NAMALWA (cell line): ENCODE measurements at regions not wholly inside any gene's neighbourhood (a gene's known extent, or its start where the extent isn't known, plus 50 kb on each side); places are given as distances from the start of the nearest gene placed in this dataset.
"Not testable (repeated sequence)": the region's sequence is repeated elsewhere in the genome, so short reads cannot be mapped to it uniquely, and the experiment has no call there.

Experiments used
- DNase-seq: peaks from one replicate; pipeline ENCODE4 v3.0.0-alpha.2; 2015; ENCODE audit warnings: low spot score

GRCh38 chr1:213324859-213325258, 273.8 kb downstream of the RPS6KC1 start:
- no peak for DNase-seq

DNA sequence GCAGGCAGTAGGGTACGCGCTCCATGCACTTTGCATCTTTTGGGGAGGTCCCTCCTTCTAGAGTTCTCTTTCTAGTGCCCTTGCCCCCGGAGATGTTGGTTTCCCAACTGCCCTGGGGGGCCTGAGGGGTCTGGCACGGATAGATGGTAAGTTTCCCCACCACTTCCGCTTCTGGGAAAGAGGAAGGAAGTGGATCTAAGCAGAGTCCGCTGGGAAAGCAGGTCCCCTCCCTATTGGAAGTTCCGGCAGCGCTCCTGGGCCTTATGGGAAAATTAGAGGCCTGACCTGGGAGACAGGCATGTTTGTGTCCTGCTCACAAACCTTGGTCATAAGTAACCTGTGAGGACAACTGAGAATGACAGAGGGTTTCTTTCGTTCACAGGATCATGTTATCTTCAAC, 274.4 kb downstream of the RPS6KC1 start:
- DNase-seq: no peak

- no peak for DNase-seq
These were observed 275.4 kb downstream of the RPS6KC1 start for GRCh38 chr1:213326281-213327016.

DNA sequence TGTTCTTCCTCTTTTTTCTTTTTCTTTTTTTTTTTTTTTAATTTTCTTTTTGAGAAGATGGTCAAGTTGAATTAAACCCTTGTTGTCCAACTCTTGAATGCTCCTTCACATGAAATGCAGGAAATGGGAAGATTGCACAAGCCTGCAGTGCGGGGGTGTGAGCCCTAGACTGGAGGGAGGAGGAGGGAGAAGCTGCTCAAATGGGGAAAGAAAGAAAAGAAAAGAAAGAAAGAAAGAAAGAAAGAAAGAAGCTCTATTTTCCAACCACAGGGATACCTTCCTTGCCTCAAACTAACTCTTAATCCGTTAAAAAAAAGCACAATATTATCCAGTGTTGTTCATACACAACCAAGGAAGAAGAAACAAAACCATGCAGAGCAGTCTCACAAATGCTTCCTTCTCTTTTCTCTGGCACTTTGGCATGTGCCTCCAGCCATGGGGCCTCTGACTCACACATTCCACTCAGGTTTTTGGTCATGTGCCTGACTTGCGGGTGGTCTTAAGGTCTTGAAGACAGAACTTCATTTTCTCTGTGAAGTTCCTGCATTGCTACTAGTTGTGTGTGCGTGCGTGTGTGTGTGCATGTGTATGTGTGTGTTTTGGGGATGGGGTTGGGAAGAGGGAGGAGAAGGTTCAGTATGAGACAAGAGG, 276.1 kb downstream of the RPS6KC1 start:
- no peak for DNase-seq

GRCh38 chr1:213329406-213330008, 278.5 kb downstream of the RPS6KC1 start:
- DNase-seq: no peak

GRCh38 chr1:213330281-213330680, 279.2 kb downstream of the RPS6KC1 start:
- DNase-seq: no peak

GRCh38 chr1:213331631-213332175, 280.7 kb downstream of the RPS6KC1 start:
- DNase-seq: no peak

DNA sequence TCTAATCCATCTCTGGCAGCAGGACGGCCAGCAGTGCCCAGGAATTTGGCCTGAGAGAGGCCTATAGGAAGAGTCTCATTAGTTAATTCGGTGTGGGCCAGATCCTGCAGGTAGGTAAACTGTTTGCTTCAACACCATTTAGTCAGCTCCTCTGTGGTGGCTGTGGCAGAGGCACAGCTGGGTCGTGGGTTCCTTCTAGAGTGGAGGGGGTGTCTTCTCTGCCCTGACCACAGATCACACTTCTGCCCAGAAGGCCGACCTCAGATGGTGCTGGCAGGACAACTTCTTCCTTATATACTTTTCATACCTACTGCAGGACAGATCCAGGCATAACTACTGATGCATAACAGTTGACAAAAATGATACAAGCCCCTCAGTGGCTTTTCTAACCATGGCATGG, 281.4 kb downstream of the RPS6KC1 start:
- DNase-seq: no peak

- no peak for DNase-seq
These were observed 282.1 kb downstream of the RPS6KC1 start for GRCh38 chr1:213333121-213333520.

DNA sequence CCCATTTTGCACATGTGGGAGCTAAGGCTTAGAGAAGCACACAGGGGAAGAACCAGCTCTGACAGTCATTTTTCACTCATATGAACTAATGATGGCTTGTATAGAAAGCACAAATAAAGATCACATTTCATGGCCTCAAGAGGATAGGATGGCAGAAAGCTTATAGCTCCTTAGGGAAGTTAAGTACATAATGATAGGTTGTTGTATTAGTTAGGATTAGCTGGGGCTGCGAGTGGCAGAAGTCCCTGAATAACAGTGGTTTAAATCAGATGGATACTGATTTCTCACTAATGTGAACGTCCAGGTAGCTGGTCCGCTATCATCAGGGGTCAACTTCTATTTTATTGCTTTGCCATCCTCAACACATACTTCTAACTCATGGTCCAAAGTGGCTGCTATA, 284.0 kb downstream of the RPS6KC1 start:
- no peak for DNase-seq

DNA sequence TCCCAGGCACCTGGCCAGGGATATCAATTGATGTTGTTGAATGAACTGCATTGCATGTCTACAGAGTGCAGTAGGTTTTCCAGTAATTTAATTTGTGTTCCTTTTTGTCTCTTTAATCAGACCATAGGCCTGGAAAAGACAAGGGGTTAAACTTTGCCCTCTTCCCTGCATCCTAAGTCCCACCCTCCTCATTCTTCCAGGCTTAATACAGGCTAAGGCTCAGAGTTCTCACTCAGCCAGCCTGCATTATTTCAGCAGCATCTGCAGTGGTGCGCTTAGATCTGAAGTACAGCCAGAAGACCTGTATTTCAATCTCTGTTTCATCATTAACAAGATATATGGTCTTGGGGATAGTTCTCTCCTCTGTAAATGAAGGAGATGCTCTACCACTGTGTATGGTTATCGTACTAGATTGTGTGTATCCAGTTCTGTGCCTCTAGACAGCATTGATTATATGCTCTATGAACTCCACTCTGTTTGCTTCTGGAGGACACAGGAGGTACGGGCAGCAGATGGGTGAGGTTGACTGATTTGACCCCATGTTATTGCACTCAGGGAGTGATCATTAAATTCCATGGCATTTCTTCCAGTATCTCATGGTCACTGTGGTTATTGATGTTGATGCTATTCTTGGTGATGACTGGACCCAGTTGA, 286.1 kb downstream of the RPS6KC1 start:
- DNase-seq: no peak

DNA sequence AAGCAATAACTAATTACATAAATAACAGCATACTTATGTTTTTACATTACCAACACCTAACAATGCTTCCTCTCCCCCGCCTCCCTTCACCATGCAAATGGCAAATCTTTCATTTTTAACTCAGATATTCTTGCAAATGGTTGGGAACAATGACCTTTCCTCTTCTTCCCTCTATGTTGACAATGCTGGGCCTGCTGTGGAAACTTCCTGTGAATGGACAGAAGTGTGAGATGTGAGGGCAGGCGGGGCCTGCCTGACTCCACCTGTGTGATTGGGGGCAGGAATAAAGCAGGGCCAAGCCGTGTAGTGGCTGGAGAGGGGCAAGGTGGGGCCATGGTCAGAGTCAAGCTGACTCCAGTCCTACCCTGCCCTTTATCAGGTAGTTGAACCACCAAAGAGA, 289.6 kb downstream of the RPS6KC1 start:
- no peak for DNase-seq

DNA sequence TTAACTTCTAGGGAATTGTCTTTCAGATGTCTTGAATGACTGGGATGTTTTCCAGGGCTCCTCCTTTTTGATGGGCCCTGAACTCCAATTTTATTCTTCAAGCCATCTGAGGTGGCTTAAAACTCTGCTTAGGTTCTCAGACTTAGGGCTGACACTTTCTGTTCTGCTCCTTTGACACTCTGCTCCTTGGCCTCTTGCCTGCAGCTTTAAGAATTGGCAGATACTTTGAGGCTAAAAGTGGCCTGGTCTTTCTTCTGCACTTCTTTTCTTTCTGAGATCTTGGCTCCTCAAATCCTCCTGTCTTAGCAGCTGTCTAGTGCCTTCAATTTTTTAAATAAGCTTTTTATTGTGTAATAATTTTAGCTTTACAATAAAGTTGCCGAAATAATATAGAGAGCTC, 294.6 kb downstream of the RPS6KC1 start:
- no peak for DNase-seq

- DNase-seq: no peak
These were observed 306.4 kb downstream of the RPS6KC1 start for GRCh38 chr1:213357403-213357802.

- DNase-seq: not testable (repeated sequence)
These were observed 307.3 kb downstream of the RPS6KC1 start for GRCh38 chr1:213358368-213358767.

GRCh38 chr1:213362598-213362997, 311.6 kb downstream of the RPS6KC1 start:
- DNase-seq: no peak

- no peak for DNase-seq
These were observed 315.2 kb downstream of the RPS6KC1 start for GRCh38 chr1:213366141-213366831.

DNA sequence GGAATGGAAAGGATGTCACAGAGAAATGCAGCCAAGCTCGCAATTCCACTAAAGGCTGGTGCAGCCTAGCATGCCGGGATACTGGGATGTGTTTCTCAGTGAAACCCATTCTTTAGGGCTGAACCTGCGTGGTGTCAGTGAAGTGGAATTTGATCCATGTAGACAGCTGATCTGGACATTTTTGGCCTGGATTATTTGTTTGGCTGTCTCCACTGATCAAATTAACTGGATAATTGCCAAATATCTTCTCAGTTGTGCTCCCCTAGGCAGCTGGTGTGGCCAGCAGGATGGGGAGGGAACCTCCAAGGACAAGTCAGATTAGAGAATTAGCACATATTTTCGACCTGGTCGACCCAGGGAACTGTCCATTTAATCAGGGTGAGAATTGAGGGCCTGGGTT, 318.4 kb downstream of the RPS6KC1 start:
- DNase-seq: no peak

GRCh38 chr1:213370523-213370922, 319.5 kb downstream of the RPS6KC1 start:
- DNase-seq: no peak

- no peak for DNase-seq
These were observed 320.4 kb downstream of the RPS6KC1 start for GRCh38 chr1:213371525-213371846.

- DNase-seq: no peak
These were observed 321.0 kb downstream of the RPS6KC1 start for GRCh38 chr1:213371847-213372619.
